Sciatic nerve (tissue), 2 donors: ENCODE measurements at regions not wholly inside any gene's neighbourhood (a gene's known extent, or its start where the extent isn't known, plus 50 kb on each side); places are given as distances from the start of the nearest gene placed in this dataset.

Experiments
- ATAC-seq: fragments of 200-7000 bp; cut with Tn5 transposase; one replicate; pipeline ENCODE4 v1.9.1; 2020; ENCODE audit warnings: mild to moderate bottlenecking, moderate library complexity
- DNase-seq: peaks from one replicate; pipeline ENCODE4 v3.0.0-alpha.2; 2020; ENCODE audit warnings: low spot score
- intact Hi-C: fragments of 100-400 bp; cut with DNase I; formaldehyde crosslinking; loops from one replicate; pipeline ENCODE4 v1.14.2; 2022
- donor health status: DM: no; HTN: no; CAD: no.
- donor health status: DM: no; HTN: no; CAD: no.

- ATAC-seq (no peak), DNase-seq (no peak)
- intact Hi-C loops = no loop called here
Measured at GRCh38 chr2:6493669-6494068, 372.0 kb downstream of the CMPK2 start.

GRCh38 chr2:6495466-6495865 is 370.2 kb downstream of the CMPK2 start:
- no peak for DNase-seq
- ATAC-seq = no peak
- intact Hi-C loops = no loop called here

- DNase-seq = no peak
- intact Hi-C loops = no loop called here
- ATAC-seq = no peak
Measured at GRCh38 chr2:6496376-6496775, 369.3 kb downstream of the CMPK2 start.

- intact Hi-C loops = no loop called here
- no peak for ATAC-seq
- DNase-seq = no peak
Measured at GRCh38 chr2:6497048-6497447, 368.7 kb downstream of the CMPK2 start.

- ATAC-seq (no peak), DNase-seq (no peak)
- intact Hi-C loops = no loop called here
Measured at GRCh38 chr2:6498841-6499240, 366.9 kb downstream of the CMPK2 start.

- intact Hi-C loops = no loop called here
- ATAC-seq = no peak
Measured at GRCh38 chr2:6499691-6500090, 366.0 kb downstream of the CMPK2 start.

DNA sequence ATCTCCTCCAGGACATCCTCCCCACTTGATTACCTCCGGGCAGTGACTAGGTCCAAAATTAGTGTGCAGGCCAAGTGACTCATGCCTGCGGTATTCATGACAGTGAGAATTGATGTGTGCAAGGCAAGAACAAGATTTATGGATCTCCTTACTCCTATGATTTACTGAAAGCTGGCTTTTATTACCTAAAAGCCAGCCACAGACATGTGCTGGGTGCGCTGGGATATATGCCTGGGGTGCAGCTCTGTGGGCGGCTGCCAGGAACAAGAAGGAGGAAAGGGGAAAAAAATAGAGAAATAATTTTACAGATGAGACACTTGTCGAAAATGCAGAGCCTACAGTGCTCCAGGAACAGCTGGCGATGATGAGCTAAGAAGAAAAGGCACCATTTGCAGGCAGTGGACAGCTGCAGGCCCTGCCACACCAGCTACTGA is 359.3 kb downstream of the CMPK2 start:
- DNase-seq = no peak
- intact Hi-C loops = no loop called here
- ATAC-seq = no peak

More at GRCh38 chr2:6499691-6500090, 366.0 kb downstream of the CMPK2 start:
- no peak for DNase-seq

GRCh38 chr2:6506859-6507258 is 358.8 kb downstream of the CMPK2 start:
- DNase-seq (no peak), ATAC-seq (no peak)
- intact Hi-C loops = no loop called here

GRCh38 chr2:6510532-6510931 is 355.2 kb downstream of the CMPK2 start:
- DNase-seq (no peak), ATAC-seq (no peak)
- intact Hi-C loops = no loop called here

GRCh38 chr2:6512589-6512988 is 353.1 kb downstream of the CMPK2 start:
- DNase-seq = no peak
- no peak for ATAC-seq
- intact Hi-C loops = no loop called here

GRCh38 chr2:6516674-6517073 is 349.0 kb downstream of the CMPK2 start:
- no peak for ATAC-seq
- intact Hi-C loops = no loop called here
- DNase-seq = no peak

GRCh38 chr2:6518361-6518760 is 347.3 kb downstream of the CMPK2 start:
- intact Hi-C loops = no loop called here
- DNase-seq (no peak), ATAC-seq (no peak)

GRCh38 chr2:6523476-6523875 is 342.2 kb downstream of the CMPK2 start:
- ATAC-seq (no peak), DNase-seq (no peak)
- intact Hi-C loops = no loop called here

GRCh38 chr2:6524691-6525474 is 340.8 kb downstream of the CMPK2 start:
- no peak for ATAC-seq
- intact Hi-C loops = no loop called here
- DNase-seq = no peak

- DNase-seq = no peak
- intact Hi-C loops = no loop called here
- ATAC-seq = no peak
Measured at GRCh38 chr2:6525475-6525964, 340.2 kb downstream of the CMPK2 start.

- no peak for ATAC-seq
- DNase-seq = no peak
- intact Hi-C loops = no loop called here
Measured at GRCh38 chr2:6526093-6526824, 339.4 kb downstream of the CMPK2 start.

- no peak for DNase-seq
- no peak for ATAC-seq
- intact Hi-C loops = no loop called here
Measured at GRCh38 chr2:6531304-6531703, 334.4 kb downstream of the CMPK2 start.

DNA sequence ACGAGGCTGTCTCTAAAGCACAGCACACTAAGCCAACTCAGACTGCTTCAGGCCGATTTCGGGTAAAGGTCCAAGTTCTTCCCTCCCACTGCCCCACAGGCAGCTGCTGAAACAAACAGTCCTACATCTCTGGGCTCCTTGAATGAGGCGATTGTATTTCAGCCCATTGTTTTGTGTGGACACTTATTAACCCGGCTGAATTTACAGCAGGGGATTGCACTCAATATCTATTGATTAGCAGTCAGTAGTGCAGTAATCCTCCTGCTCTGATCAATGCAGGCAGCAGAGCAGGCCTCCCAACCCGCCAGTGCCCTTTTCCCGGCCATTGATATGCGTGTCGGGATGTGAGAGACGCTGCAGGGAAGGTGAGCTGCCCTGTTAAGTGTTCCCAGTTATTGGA is 330.1 kb downstream of the CMPK2 start:
- DNase-seq (no peak), ATAC-seq (no peak)
- intact Hi-C loops = no loop called here

DNA sequence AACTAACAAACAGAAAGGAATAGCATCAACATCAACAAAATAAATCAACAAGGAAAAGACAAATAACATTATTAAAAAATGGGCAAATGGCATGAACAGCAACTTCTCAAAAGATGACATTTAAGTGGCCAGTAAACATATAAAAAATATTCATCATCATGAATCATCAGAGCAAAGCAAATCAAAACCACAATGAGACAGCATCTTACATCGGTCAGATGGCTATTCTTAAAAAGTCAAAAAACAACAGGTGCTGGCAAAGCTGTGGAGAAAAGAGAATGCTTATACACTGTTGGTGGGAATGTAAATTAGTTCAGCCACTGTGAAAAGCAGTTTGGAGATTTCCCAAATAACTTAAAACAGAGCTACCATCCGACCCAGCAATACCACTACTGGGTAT is 327.1 kb downstream of the CMPK2 start:
- DNase-seq (no peak), ATAC-seq (no peak)
- intact Hi-C loops = no loop called here

- ATAC-seq (no peak), DNase-seq (no peak)
- intact Hi-C loops = no loop called here
Measured at GRCh38 chr2:6545336-6545735, 320.4 kb downstream of the CMPK2 start.
